ENCODE measurements at regions not wholly inside any gene's neighbourhood (a gene's known extent, or its start where the extent isn't known, plus 50 kb on each side); places are given as distances from the start of the nearest gene placed in this dataset.

- Mint-ChIP-seq H3K9me3 (peaks cover 2% of the 10 kb centered on the region), H3K27me3 (no peaks in the 10 kb centered on the region), H3K4me3 (no peak overlapping the region), H3K36me3 (ENCODE audit: low read depth) (no peaks in the 10 kb centered on the region), H3K4me1 (no peaks in the 10 kb centered on the region), H3K27ac (no peak overlapping the region)
- ChIA-PET CTCF (no interaction called here), POLR2A (no interaction called here)
- DNase-seq (no peak), ATAC-seq (ENCODE audit: low read depth) (no peak)
- TF ChIP-seq, protein P1, sequence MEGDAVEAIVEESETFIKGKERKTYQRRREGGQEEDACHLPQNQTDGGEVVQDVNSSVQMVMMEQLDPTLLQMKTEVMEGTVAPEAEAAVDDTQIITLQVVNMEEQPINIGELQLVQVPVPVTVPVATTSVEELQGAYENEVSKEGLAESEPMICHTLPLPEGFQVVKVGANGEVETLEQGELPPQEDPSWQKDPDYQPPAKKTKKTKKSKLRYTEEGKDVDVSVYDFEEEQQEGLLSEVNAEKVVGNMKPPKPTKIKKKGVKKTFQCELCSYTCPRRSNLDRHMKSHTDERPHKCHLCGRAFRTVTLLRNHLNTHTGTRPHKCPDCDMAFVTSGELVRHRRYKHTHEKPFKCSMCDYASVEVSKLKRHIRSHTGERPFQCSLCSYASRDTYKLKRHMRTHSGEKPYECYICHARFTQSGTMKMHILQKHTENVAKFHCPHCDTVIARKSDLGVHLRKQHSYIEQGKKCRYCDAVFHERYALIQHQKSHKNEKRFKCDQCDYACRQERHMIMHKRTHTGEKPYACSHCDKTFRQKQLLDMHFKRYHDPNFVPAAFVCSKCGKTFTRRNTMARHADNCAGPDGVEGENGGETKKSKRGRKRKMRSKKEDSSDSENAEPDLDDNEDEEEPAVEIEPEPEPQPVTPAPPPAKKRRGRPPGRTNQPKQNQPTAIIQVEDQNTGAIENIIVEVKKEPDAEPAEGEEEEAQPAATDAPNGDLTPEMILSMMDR (IDR thresholded peaks at IDR 0.05), result no peak
- intact Hi-C loops (cut with micrococcal nuclease), result no loop called here
These were observed 2150.2 kb downstream of the ARAP2 start for GRCh38 chr4:34094114-34094513.

DNA sequence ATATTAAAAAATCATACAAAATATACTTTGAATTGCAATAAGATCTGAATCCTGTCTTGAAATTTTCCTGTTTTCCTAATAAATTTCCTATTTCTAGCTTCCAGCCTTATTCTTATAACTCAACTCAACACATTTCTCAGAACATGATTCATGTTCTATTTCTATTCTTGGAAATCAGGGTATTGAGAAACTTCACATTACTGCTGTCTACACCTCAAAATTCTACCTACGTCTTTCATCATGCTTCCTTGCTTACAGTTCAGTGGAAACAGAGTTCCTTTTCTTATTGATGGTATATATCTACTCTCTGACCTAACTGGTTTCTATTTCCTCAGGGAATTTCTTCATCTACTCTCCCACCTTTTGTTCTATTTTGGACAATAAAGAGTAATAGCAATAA is 2139.0 kb downstream of the ARAP2 start:
- H3K9me3 Mint-ChIP-seq, result no peaks in the 10 kb centered on the region
- TF ChIP-seq, protein P1 (IDR thresholded peaks at IDR 0.05), result no peak
- ChIA-PET POLR2A (no interaction called here), CTCF (no interaction called here)
- ATAC-seq (ENCODE audit: low read depth) (no peak), DNase-seq (no peak)
- H3K36me3 Mint-ChIP-seq (ENCODE audit: low read depth), result no peaks in the 10 kb centered on the region
- H3K4me3 Mint-ChIP-seq, result no peak overlapping the region
- H3K4me1 Mint-ChIP-seq, result no peaks in the 10 kb centered on the region
- H3K27me3 Mint-ChIP-seq, result no peaks in the 10 kb centered on the region
- intact Hi-C loops (cut with micrococcal nuclease), result no loop called here
- H3K27ac Mint-ChIP-seq, result no peak overlapping the region

GRCh38 chr4:34108391-34108790 is 2135.9 kb downstream of the ARAP2 start:
- no peak overlapping the region for H3K27ac Mint-ChIP-seq
- H3K27me3 Mint-ChIP-seq, result no peaks in the 10 kb centered on the region
- intact Hi-C loops (cut with micrococcal nuclease), result no loop called here
- POLR2A ChIA-PET, result no interaction called here
- H3K9me3 Mint-ChIP-seq, result no peaks in the 10 kb centered on the region
- H3K4me1 Mint-ChIP-seq, result no peaks in the 10 kb centered on the region
- TF ChIP-seq, protein P1 (IDR thresholded peaks at IDR 0.05), result no peak
- CTCF ChIA-PET, result no interaction called here
- no peak overlapping the region for H3K4me3 Mint-ChIP-seq
- no peak for ATAC-seq (ENCODE audit: low read depth)
- no peak for DNase-seq
- no peaks in the 10 kb centered on the region for H3K36me3 Mint-ChIP-seq (ENCODE audit: low read depth)

GRCh38 chr4:34112573-34112972 is 2131.7 kb downstream of the ARAP2 start:
- no peaks in the 10 kb centered on the region for H3K27me3 Mint-ChIP-seq
- H3K36me3 Mint-ChIP-seq (ENCODE audit: low read depth), result no peaks in the 10 kb centered on the region
- CTCF ChIA-PET, result no interaction called here
- intact Hi-C loops (cut with micrococcal nuclease), result no loop called here
- H3K4me3 Mint-ChIP-seq, result no peak overlapping the region
- no peak for DNase-seq
- ATAC-seq (ENCODE audit: low read depth), result no peak
- no peak overlapping the region for H3K27ac Mint-ChIP-seq
- TF ChIP-seq, protein P1 (IDR thresholded peaks at IDR 0.05), result no peak
- H3K9me3 Mint-ChIP-seq, result peaks cover 2% of the 10 kb centered on the region
- POLR2A ChIA-PET, result no interaction called here
- no peaks in the 10 kb centered on the region for H3K4me1 Mint-ChIP-seq

DNA sequence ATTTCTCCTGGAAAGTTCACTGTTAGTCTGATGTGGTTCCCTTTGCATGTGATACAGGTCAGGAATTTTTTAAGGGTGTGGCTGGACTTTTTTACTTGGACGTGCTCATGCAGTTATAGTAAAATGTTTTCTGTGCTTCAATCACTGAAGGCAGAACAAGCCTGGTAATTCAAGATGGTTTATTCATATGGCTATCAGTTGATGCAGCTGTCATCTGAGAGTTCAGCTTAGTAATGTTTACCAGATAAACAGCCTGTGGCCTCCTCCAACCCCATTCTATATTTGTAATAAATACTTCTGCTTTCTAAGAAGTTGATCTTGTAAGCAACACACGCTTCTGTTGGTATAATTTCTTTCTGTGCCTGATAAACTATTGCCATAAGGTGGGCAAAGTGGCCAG is 2105.9 kb downstream of the ARAP2 start:
- no peaks in the 10 kb centered on the region for H3K4me1 Mint-ChIP-seq
- no peak overlapping the region for H3K4me3 Mint-ChIP-seq
- no peaks in the 10 kb centered on the region for H3K36me3 Mint-ChIP-seq (ENCODE audit: low read depth)
- H3K9me3 Mint-ChIP-seq, result peaks cover 17% of the 10 kb centered on the region
- ATAC-seq (ENCODE audit: low read depth) (no peak), DNase-seq (no peak)
- H3K27ac Mint-ChIP-seq, result no peak overlapping the region
- TF ChIP-seq, protein P1 (IDR thresholded peaks at IDR 0.05), result no peak
- intact Hi-C loops (cut with micrococcal nuclease), result no loop called here
- H3K27me3 Mint-ChIP-seq, result no peaks in the 10 kb centered on the region
- POLR2A ChIA-PET, result no interaction called here
- CTCF ChIA-PET, result no interaction called here

Data from activated B cell treated with CpG ODN at 0.5 μM for 24 hours (primary cell).